BLaER1 (cell line): ENCODE measurements at regions not wholly inside any gene's neighbourhood (a gene's known extent, or its start where the extent isn't known, plus 50 kb on each side); places are given as distances from the start of the nearest gene placed in this dataset.

ENCODE experiments used
- H3K27ac ChIP-seq: shearing (Covaris generic); formaldehyde crosslinking; 2 replicates; pipeline ENCODE4 v1.8.1; 2022
- H3K27me3 ChIP-seq: shearing (Covaris generic); formaldehyde crosslinking; 2 replicates; pipeline ENCODE4 v1.8.1; 2022
- H3K36me3 ChIP-seq: shearing (Covaris generic); formaldehyde crosslinking; 2 replicates; pipeline ENCODE4 v1.8.1; 2022
- H3K4me1 ChIP-seq: shearing (Covaris generic); formaldehyde crosslinking; 2 replicates; pipeline ENCODE4 v1.8.1; 2022
- H3K4me2 ChIP-seq: shearing (Covaris generic); formaldehyde crosslinking; 2 replicates; pipeline ENCODE4 v1.8.1; 2022
- H3K4me3 ChIP-seq: shearing (Covaris generic); formaldehyde crosslinking; 2 replicates; pipeline ENCODE4 v1.8.1; 2022
- H3K9ac ChIP-seq: shearing (Covaris generic); formaldehyde crosslinking; 2 replicates; pipeline ENCODE4 v1.8.1; 2022
- H3K9me3 ChIP-seq: shearing (Covaris generic); formaldehyde crosslinking; 2 replicates; pipeline ENCODE4 v1.8.1; 2022
- H4K20me1 ChIP-seq: shearing (Covaris generic); formaldehyde crosslinking; 2 replicates; pipeline ENCODE4 v1.8.1; 2022
- Cebpa-rat ChIP-seq: shearing (Covaris generic); IDR thresholded peaks from 2 replicates; pipeline ENCODE4 v1.8.1; 2022

- Histone ChIP-seq H3K4me1 (peaks cover 76% of the 10 kb centered on the region), H4K20me1 (no peaks in the 10 kb centered on the region), H3K36me3 (no peaks in the 10 kb centered on the region), H3K27ac (no peak overlapping the region), H3K4me3 (no peak overlapping the region), H3K4me2 (peak overlapping the region; percentile 63), H3K9ac (no peak overlapping the region), H3K27me3 (0 out of 2 replicates have a peak, but pooled peaks cover 4% of the 10 kb centered on the region), H3K9me3 (no peaks in the 10 kb centered on the region)
- no peak for TF ChIP-seq Cebpa-rat
Measured at GRCh38 chr7:156001496-156002260, 189.4 kb upstream of the SHH start.

DNA sequence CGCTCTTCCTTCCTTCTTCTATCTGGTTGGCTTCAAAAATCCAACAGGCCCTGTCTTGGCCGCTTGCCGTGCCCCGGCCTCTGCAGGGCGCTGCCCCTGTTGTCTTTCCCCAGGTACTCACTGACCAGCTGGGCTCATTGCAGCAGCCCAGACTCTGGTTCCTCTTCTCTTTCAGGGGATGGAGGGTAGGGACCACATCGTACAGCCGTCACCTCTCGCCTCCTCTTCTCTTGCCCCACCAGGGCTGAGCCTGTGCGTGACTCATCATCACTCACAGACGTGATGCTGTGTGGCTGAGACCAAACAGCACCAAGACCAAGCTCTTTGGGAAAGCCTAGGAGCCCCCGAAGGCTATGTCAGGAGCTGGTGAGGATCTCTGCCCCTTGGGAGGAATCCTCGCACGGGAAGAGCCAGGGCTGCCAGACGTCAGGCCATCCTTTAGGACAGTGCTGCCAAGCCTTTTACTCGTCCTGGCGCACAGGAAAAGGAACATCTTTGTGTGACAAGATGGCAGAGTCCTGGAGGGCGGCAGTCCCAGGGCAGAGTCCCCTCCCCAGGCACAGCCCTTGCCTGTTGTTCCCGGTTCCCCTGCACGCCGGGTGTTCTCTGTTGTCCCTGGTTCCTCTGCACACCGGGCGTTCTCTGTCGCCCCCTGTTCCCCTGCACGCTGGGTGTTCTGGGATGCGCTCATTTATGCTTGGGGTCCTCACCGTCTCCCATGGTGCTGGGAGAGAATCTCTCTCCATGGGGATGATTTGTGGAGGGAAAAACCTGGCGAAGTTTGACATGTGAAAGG is 188.5 kb upstream of the SHH start:
- Histone ChIP-seq H3K27me3 (0 out of 2 replicates have a peak, but pooled peaks cover 4% of the 10 kb centered on the region), H3K4me2 (peak overlapping the region; percentile 95), H3K9me3 (no peaks in the 10 kb centered on the region), H3K27ac (0 out of 2 replicates have a peak overlapping the region, but pooled peaks have one; percentile 6), H3K4me1 (peaks cover 85% of the 10 kb centered on the region), H4K20me1 (no peaks in the 10 kb centered on the region), H3K9ac (no peak overlapping the region), H3K4me3 (no peak overlapping the region), H3K36me3 (no peaks in the 10 kb centered on the region)
- TF ChIP-seq Cebpa-rat, result no peak

- 0 out of 2 replicates have a peak overlapping the region, but pooled peaks have one; percentile 6 for H3K27ac ChIP-seq
- no peaks in the 10 kb centered on the region for H4K20me1 ChIP-seq
- 0 out of 2 replicates have a peak, but pooled peaks cover 4% of the 10 kb centered on the region for H3K27me3 ChIP-seq
- peaks cover 94% of the 10 kb centered on the region for H3K4me1 ChIP-seq
- 0 out of 2 replicates have a peak overlapping the region, but pooled peaks have one; percentile 6 for H3K9ac ChIP-seq
- no peak for TF ChIP-seq Cebpa-rat
- no peaks in the 10 kb centered on the region for H3K36me3 ChIP-seq
- H3K9me3 ChIP-seq, result no peaks in the 10 kb centered on the region
- H3K4me3 ChIP-seq, result no peak overlapping the region
- peak overlapping the region; percentile 95 for H3K4me2 ChIP-seq
Measured at GRCh38 chr7:155999631-156000489, 187.6 kb upstream of the SHH start.

DNA sequence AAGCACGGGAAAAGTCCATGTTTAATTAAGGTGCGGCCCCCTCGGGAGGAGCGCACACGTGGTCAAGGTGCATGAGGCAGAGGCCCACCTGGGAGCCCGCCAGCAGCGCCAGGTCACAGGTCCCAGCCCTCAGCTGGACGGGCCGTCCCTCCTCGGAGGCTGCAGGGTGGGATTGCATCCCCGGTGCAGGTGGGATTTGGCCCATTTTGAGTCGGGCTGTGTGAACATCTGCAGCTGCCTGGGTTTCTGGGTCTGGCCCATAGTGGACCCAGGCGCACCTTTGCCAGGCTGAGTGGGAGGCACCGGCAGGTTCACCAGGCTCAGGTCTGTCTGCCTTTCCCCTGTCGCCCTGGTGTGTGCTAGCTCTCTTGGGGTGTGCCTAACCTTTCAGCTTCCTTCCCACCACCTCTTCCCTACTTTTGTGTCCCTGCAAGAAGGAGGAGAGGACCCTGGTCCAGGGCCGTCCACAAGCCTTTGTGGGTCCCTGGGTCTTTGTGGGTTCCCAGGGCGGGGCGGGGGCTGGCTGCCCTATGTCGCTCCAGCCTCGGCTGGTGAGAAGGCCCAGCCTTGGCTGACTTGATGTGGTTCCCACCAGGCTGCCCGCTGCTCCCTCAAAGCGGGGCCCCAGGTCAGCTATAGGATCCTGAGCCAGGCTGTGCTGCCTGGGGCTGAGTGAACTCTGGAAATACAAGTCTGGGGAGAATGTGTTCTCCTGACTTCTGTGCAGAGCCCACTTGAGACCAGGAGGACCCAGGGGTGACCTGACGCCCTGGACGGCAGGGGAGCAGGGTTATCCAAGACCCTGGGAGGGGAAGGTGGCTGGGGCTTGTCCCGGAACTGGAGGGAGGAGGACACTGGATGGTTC is 186.7 kb upstream of the SHH start:
- H3K27me3 ChIP-seq, result 0 out of 2 replicates have a peak, but pooled peaks cover 4% of the 10 kb centered on the region
- peak overlapping the region; percentile 20; the same call in 1 of the 2 replicates for H3K9ac ChIP-seq
- H3K36me3 ChIP-seq, result no peaks in the 10 kb centered on the region
- H3K4me3 ChIP-seq, result peak overlapping the region; percentile 55
- H3K27ac ChIP-seq, result no peak overlapping the region
- no peaks in the 10 kb centered on the region for H3K9me3 ChIP-seq
- H4K20me1 ChIP-seq, result no peaks in the 10 kb centered on the region
- no peak for TF ChIP-seq Cebpa-rat
- H3K4me2 ChIP-seq, result peak overlapping the region; percentile 95
- H3K4me1 ChIP-seq, result peaks cover 96% of the 10 kb centered on the region

- Histone ChIP-seq H3K9ac (peak overlapping the region; percentile 20; the same call in 1 of the 2 replicates), H3K9me3 (no peaks in the 10 kb centered on the region), H3K36me3 (no peaks in the 10 kb centered on the region), H3K4me3 (peak overlapping the region; percentile 55), H4K20me1 (no peaks in the 10 kb centered on the region), H3K4me1 (peaks cover 100% of the 10 kb centered on the region), H3K27ac (no peak overlapping the region), H3K27me3 (0 out of 2 replicates have a peak, but pooled peaks cover 3% of the 10 kb centered on the region), H3K4me2 (peak overlapping the region; percentile 95)
- TF ChIP-seq Cebpa-rat, result no peak
Measured at GRCh38 chr7:155998328-155998691, 186.0 kb upstream of the SHH start.

DNA sequence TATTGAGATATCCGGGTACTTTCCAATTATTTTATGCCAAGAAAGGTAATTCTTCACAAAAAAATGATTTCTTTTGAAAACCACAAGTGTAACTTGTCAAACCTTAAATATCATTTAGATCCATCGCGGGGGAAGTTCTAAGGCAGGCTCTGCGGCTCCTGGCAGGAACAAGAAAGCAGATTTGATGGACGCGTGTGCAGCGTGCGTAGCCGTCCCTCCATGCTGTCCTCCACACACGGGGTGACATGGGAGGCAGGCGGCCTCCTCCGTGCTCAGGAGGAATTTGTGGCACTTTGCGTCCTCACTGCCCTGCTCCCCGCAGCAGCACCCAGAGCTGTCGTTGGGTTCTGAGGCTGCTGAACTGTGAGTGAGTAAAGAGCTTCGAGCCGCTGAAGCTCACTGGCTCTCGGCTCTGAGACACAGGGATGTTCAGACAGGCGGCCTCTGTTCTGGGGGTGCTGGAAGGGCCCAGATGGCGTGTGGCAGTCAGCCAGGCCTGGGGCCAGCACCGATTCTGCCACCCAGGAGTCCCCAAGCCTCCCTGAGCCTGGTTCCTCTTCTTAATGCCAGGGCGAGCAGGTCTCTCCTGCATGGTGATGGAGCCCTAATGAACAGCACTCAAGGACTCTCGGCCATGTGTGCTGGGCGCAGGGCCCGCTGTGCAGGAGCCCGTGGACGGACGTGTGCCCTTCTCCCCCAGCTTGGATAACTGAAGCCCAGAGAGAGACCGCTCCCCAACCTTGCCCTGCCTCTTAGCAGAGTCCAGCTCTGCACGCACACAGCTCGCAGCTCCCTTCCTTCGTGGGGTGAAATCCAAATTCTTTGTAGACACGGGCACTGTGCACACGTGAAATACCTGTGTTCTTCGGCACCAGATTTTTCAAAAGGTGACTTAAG is 185.4 kb upstream of the SHH start:
- no peak for TF ChIP-seq Cebpa-rat
- peak overlapping the region; percentile 95 for H3K4me2 ChIP-seq
- peak overlapping the region; percentile 20; the same call in 1 of the 2 replicates for H3K9ac ChIP-seq
- H3K4me3 ChIP-seq, result peak overlapping the region; percentile 55
- no peaks in the 10 kb centered on the region for H3K9me3 ChIP-seq
- peak overlapping the region; percentile 1; the same call in 1 of the 2 replicates for H3K27ac ChIP-seq
- H3K27me3 ChIP-seq, result no peaks in the 10 kb centered on the region
- no peaks in the 10 kb centered on the region for H4K20me1 ChIP-seq
- no peaks in the 10 kb centered on the region for H3K36me3 ChIP-seq
- peaks cover 100% of the 10 kb centered on the region for H3K4me1 ChIP-seq

DNA sequence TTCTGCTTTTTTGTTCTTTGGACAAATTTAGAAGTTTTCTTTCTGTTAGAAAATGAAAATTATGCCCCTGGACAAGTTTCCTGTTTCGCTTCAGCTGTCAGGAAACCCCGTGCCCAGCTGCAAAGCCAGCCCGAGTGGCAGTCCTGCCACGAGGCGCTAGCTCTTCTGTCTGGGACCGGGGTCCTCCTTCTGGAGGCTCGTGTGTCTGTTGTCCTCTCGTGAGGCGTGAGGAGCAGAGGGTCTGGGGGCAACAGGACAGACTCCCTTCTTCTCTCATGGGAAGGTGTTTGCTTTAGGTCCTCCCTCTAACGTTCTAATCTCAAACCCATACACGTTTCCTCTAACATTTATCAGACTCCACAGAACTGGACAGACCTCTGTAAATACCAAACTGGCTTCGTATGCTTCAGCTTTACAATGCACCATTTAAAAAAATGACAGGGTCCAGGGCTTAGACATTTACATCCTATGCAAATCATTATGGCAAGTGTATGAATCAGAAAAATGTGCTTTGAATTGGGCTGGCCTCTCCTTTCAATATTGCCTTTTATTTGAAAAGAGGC is 184.5 kb upstream of the SHH start:
- no peak for TF ChIP-seq Cebpa-rat
- no peaks in the 10 kb centered on the region for H3K27me3 ChIP-seq
- H3K4me1 ChIP-seq, result peaks cover 99% of the 10 kb centered on the region
- H3K9ac ChIP-seq, result no peak overlapping the region
- H3K9me3 ChIP-seq, result no peaks in the 10 kb centered on the region
- no peaks in the 10 kb centered on the region for H4K20me1 ChIP-seq
- 0 out of 2 replicates have a peak overlapping the region, but pooled peaks have one; percentile 55 for H3K4me3 ChIP-seq
- peak overlapping the region; percentile 16; the same call in 1 of the 2 replicates for H3K27ac ChIP-seq
- peak overlapping the region; percentile 95 for H3K4me2 ChIP-seq
- H3K36me3 ChIP-seq, result no peaks in the 10 kb centered on the region
